Right ventricle myocardium superior (tissue), 1 donor: ENCODE measurements at regions not wholly inside any gene's neighbourhood (a gene's known extent, or its start where the extent isn't known, plus 50 kb on each side); places are given as distances from the start of the nearest gene placed in this dataset.
A peak's percentile ranks its signal among the peaks of the same experiment; 100 is the strongest.
"Not testable (repeated sequence)": the region's sequence is repeated elsewhere in the genome, so short reads cannot be mapped to it uniquely, and the experiment has no call there.

ENCODE experiments used
- ATAC-seq: fragments of 200-7000 bp; cut with Tn5 transposase; one replicate; pipeline ENCODE4 v1.9.1; 2020; ENCODE audit warnings: mild to moderate bottlenecking; ENCODE audit not compliant: poor library complexity
- DNase-seq: peaks from one replicate; pipeline ENCODE4 v3.0.0-alpha.2; 2020
- intact Hi-C: fragments of 100-400 bp; cut with DNase I; formaldehyde crosslinking; loops from one replicate; pipeline ENCODE4 v1.11.2; 2022
- donor health status: DM: no; HTN: yes; CAD: no; lungs with severe emphysema.

- DNase-seq (no peak), ATAC-seq (no peak)
- intact Hi-C loops: loop anchor here (5.0 kb wide), 2 partner anchors 263 to 403 kb away; no protein-coding TSS in a partner anchor
These were observed 55.2 kb downstream of the RPL22L1 start for GRCh38 chr3:170814822-170815221.

GRCh38 chr3:170813266-170813665 lies 56.7 kb downstream of the RPL22L1 start:
- intact Hi-C loops: loop anchor here (5.0 kb wide), 2 partner anchors 261 to 401 kb away; no protein-coding TSS in a partner anchor
- ATAC-seq (no peak), DNase-seq (no peak)

GRCh38 chr3:170811928-170812591 lies 57.9 kb downstream of the RPL22L1 start:
- intact Hi-C loops: loop anchor here (5.0 kb wide), 2 partner anchors 260 to 400 kb away; no protein-coding TSS in a partner anchor
- ATAC-seq (peak; percentile 82), DNase-seq (peak; percentile 50)

- intact Hi-C loops: loop anchor here (5.0 kb wide), 2 partner anchors 259 to 399 kb away; no protein-coding TSS in a partner anchor
- ATAC-seq: no peak
- DNase-seq: no peak
These were observed 58.5 kb downstream of the RPL22L1 start for GRCh38 chr3:170811515-170811914.

- intact Hi-C loops: loop anchor here (5.0 to 10.0 kb wide), 3 partner anchors 115 to 398 kb away; no protein-coding TSS in a partner anchor
- no peak for ATAC-seq
- no peak for DNase-seq
These were observed 60.0 kb downstream of the RPL22L1 start for GRCh38 chr3:170809975-170810357.

- intact Hi-C loops: loop anchor here (10.0 kb wide), 1 partner anchor 114 kb away; no protein-coding TSS in a partner anchor
- ATAC-seq (peak; percentile 68), DNase-seq (no peak)
These were observed 60.7 kb downstream of the RPL22L1 start for GRCh38 chr3:170809007-170809974.

GRCh38 chr3:170808041-170808440 lies 62.0 kb downstream of the RPL22L1 start:
- DNase-seq (no peak), ATAC-seq (no peak)
- intact Hi-C loops: loop anchor here (10.0 kb wide), 1 partner anchor 113 kb away; no protein-coding TSS in a partner anchor

- DNase-seq (no peak), ATAC-seq (no peak)
- intact Hi-C loops: loop anchor here (10.0 kb wide), 1 partner anchor 112 kb away; no protein-coding TSS in a partner anchor
These were observed 63.3 kb downstream of the RPL22L1 start for GRCh38 chr3:170806676-170807075.

- intact Hi-C loops: loop anchor here (10.0 kb wide), 1 partner anchor 111 kb away; no protein-coding TSS in a partner anchor
- ATAC-seq (no peak), DNase-seq (no peak)
These were observed 63.9 kb downstream of the RPL22L1 start for GRCh38 chr3:170806141-170806540.

GRCh38 chr3:170805296-170805695 lies 64.7 kb downstream of the RPL22L1 start:
- not testable (repeated sequence) for ATAC-seq, DNase-seq
- intact Hi-C loops: loop anchor here (10.0 kb wide), 1 partner anchor 110 kb away; no protein-coding TSS in a partner anchor

GRCh38 chr3:170804634-170805033 lies 65.4 kb downstream of the RPL22L1 start:
- intact Hi-C loops: loop anchor here (10.0 kb wide), 1 partner anchor 110 kb away; no protein-coding TSS in a partner anchor
- not testable (repeated sequence) for ATAC-seq, DNase-seq

GRCh38 chr3:170804078-170804477 lies 65.9 kb downstream of the RPL22L1 start:
- DNase-seq (no peak), ATAC-seq (no peak)
- intact Hi-C loops: loop anchor here (10.0 kb wide), 1 partner anchor 109 kb away; no protein-coding TSS in a partner anchor

GRCh38 chr3:170802164-170803151 lies 67.5 kb downstream of the RPL22L1 start:
- DNase-seq (no peak), ATAC-seq (no peak)
- intact Hi-C loops: loop anchor here (10.0 kb wide), 1 partner anchor 108 kb away; no protein-coding TSS in a partner anchor

- intact Hi-C loops: loop anchor here (10.0 kb wide), 1 partner anchor 107 kb away; no protein-coding TSS in a partner anchor
- DNase-seq (no peak), ATAC-seq (no peak)
These were observed 68.4 kb downstream of the RPL22L1 start for GRCh38 chr3:170801597-170801996.

GRCh38 chr3:170800275-170800674 lies 69.7 kb downstream of the RPL22L1 start:
- ATAC-seq, DNase-seq: not testable (repeated sequence)
- intact Hi-C loops: loop anchor here (10.0 kb wide), 1 partner anchor 105 kb away; no protein-coding TSS in a partner anchor

GRCh38 chr3:170799009-170799408 lies 71.0 kb downstream of the RPL22L1 start:
- intact Hi-C loops: no loop called here
- no peak for DNase-seq
- no peak for ATAC-seq

- ATAC-seq (no peak), DNase-seq (no peak)
- intact Hi-C loops: no loop called here
These were observed 72.3 kb downstream of the RPL22L1 start for GRCh38 chr3:170797685-170798084.
